Upper lobe of right lung (tissue), 1 donor: ENCODE measurements at regions not wholly inside any gene's neighbourhood (a gene's known extent, or its start where the extent isn't known, plus 50 kb on each side); places are given as distances from the start of the nearest gene placed in this dataset.

ENCODE experiments used
- ATAC-seq: fragments of 200-7000 bp; cut with Tn5 transposase; one replicate; pipeline ENCODE4 v1.9.1; 2020; ENCODE audit warnings: mild to moderate bottlenecking, moderate library complexity
- DNase-seq: peaks from one replicate; pipeline ENCODE4 v3.0.0-alpha.2; 2020
- H3K27ac ChIP-seq: fragments of 200-600 bp; one replicate; pipeline ENCODE4 v1.8.0; 2022
- H3K27me3 ChIP-seq: fragments of 200-600 bp; one replicate; pipeline ENCODE4 v1.8.0; 2022; ENCODE audit warnings: mild to moderate bottlenecking
- H3K36me3 ChIP-seq: fragments of 200-600 bp; one replicate; pipeline ENCODE4 v1.8.0; 2022
- H3K4me1 ChIP-seq: fragments of 200-600 bp; one replicate; pipeline ENCODE4 v1.8.0; 2022
- H3K4me3 ChIP-seq: fragments of 200-600 bp; one replicate; pipeline ENCODE4 v1.8.0; 2022; ENCODE audit warnings: mild to moderate bottlenecking
- H3K9me3 ChIP-seq: fragments of 200-600 bp; one replicate; pipeline ENCODE4 v1.8.0; 2022
- CTCF ChIP-seq: fragments of 200-600 bp; IDR thresholded peaks from one replicate; pipeline ENCODE4 v1.8.0; 2022; ENCODE audit warnings: antibody characterized with exemption
- intact Hi-C: fragments of 100-400 bp; cut with DNase I; formaldehyde crosslinking; loops from one replicate; pipeline ENCODE4 v1.11.0; 2022
- donor health status: DM: no; HTN: yes; CAD: no; lungs with severe emphysema.

DNA sequence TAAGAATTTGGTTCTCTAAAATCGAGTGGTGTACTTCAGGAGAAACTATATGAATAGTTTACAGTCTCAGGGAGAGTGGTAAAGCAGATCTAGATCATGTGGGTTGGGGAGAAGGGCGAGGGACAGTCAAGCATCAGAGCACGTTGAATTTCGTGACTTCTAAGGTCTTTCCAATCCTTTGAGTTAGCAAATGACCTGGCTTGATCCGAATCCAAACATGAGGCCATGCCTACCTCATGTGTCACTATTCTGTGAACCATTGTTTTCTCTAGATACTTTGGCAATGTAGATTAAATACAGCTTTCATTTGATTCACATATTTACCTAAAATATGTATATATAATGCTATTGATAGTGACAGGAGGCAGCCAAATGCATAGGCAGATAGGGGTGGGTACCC is 674.9 kb downstream of the NYAP2 start:
- H3K36me3 ChIP-seq: no peaks in the 10 kb centered on the region
- no peaks in the 10 kb centered on the region for H3K27me3 ChIP-seq
- no peak overlapping the region for H3K27ac ChIP-seq
- H3K4me1 ChIP-seq: no peaks in the 10 kb centered on the region
- intact Hi-C loops: no loop called here
- no peak overlapping the region for H3K4me3 ChIP-seq
- no peak for TF ChIP-seq CTCF
- H3K9me3 ChIP-seq: no peaks in the 10 kb centered on the region
- DNase-seq (no peak), ATAC-seq (no peak)

DNA sequence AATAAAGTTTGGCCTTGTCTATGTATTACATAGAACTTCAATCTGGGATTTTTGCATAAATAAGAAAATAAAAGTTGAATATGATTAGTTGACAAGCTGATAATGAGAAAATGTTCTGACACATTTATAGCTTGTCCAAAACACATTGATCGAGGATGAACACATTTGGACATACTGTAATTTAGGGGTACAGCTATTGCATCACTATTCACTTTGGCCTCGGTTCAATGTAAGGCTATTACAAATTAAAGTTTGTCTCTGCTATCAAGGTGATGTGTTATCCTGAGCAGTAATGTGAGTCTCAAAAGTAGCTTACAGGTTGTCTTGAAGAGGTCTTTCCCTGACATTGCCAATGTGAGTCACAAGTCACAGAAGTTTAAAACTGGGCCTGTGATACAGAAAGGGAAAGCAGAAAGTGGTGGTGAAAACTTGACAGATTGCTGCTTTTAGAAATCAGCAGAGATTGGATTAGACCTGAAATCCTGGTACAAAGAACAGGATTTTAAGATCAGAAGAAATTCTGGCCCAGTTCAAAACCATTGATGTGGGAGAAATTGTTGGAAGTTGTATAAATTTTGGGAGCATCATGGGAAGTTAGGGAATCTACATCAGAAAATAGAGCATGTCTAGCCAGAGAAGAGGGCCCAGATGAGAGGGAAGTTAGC is 674.1 kb downstream of the NYAP2 start:
- Histone ChIP-seq H3K36me3 (no peaks in the 10 kb centered on the region), H3K4me3 (no peak overlapping the region), H3K27ac (no peak overlapping the region), H3K27me3 (no peaks in the 10 kb centered on the region), H3K4me1 (no peaks in the 10 kb centered on the region), H3K9me3 (no peaks in the 10 kb centered on the region)
- DNase-seq (no peak), ATAC-seq (no peak)
- TF ChIP-seq CTCF: no peak
- intact Hi-C loops: no loop called here

DNA sequence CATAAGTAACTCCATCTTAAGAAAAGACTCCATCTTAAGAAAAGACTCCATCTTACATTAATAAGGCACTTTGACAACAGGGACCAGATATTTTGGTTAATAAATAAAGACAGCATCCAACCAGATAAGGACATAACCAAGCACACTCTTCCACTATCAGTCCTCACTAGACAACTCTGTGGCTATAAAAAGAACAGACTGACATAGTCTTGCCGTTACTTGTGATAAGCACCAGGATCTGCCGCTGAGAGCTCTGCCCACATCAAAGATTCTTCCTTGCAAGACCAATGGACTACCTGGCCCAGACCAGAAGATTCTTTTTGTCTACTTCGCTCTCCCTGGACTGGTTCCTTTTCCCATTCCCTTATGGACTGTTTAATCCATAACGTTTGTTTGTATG is 667.4 kb downstream of the NYAP2 start:
- Histone ChIP-seq H3K27me3 (no peaks in the 10 kb centered on the region), H3K36me3 (no peaks in the 10 kb centered on the region), H3K27ac (no peak overlapping the region), H3K4me1 (no peaks in the 10 kb centered on the region), H3K9me3 (no peaks in the 10 kb centered on the region), H3K4me3 (no peak overlapping the region)
- no peak for TF ChIP-seq CTCF
- DNase-seq (no peak), ATAC-seq (no peak)
- intact Hi-C loops: no loop called here

GRCh38 chr2:226066391-226066790 is 666.9 kb downstream of the NYAP2 start:
- DNase-seq: no peak
- intact Hi-C loops: no loop called here

DNA sequence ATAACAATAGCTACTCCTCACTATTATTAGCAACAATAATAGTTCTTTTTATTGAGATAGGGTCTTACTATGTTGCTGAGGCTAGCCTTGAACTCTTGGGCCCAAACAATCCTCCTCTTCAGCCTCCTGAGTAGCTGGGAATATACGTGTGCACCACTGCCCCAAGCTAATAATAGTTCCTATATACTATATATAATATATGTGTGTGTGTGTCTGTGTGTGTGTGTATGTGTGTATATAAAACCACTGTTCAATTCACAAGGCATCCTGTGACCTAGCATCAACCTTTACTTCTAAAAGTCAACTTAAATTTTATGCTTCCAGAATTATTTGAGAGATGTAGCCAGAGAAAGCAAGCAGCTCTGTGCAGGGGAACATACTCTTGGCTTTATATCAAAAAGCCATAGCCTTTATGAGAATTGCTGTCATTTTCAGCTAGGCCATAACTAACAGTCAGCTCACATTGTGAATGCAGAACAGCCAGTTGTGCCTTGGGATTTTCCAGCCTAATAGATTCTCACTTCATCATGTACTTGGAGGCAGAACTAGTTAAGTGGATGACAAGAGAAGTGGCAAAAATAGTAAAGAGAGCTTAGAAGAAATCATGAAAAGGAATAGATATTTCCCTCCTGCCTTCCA is 665.5 kb downstream of the NYAP2 start:
- no peak for ATAC-seq
- intact Hi-C loops: no loop called here
- no peaks in the 10 kb centered on the region for H3K36me3 ChIP-seq
- H3K4me1 ChIP-seq: no peaks in the 10 kb centered on the region
- no peaks in the 10 kb centered on the region for H3K27me3 ChIP-seq
- TF ChIP-seq CTCF: no peak
- no peak overlapping the region for H3K27ac ChIP-seq
- no peaks in the 10 kb centered on the region for H3K9me3 ChIP-seq
- no peak overlapping the region for H3K4me3 ChIP-seq
- DNase-seq: no peak

More at GRCh38 chr2:226066391-226066790, 666.9 kb downstream of the NYAP2 start:
- Histone ChIP-seq H3K27ac (no peak overlapping the region), H3K27me3 (no peaks in the 10 kb centered on the region), H3K4me3 (no peak overlapping the region), H3K9me3 (no peaks in the 10 kb centered on the region), H3K4me1 (no peaks in the 10 kb centered on the region), H3K36me3 (no peaks in the 10 kb centered on the region)
- ATAC-seq: no peak
- TF ChIP-seq CTCF: no peak
